Astrocyte (in vitro differentiated cells and primary cell): ENCODE measurements at regions not wholly inside any gene's neighbourhood (a gene's known extent, or its start where the extent isn't known, plus 50 kb on each side); places are given as distances from the start of the nearest gene placed in this dataset.

ENCODE experiments used
- EZH2 ChIP-seq: IDR thresholded peaks from 2 replicates; pipeline ENCODE4 v1.6.1; 2012; ENCODE audit warnings: mild to moderate bottlenecking, low read length, inconsistent platforms; ENCODE audit not compliant: insufficient read depth
- TF ChIP-seq, protein P1 (sequence below): IDR thresholded peaks from 2 replicates; pipeline ENCODE4 v1.5.1; 2011; ENCODE audit warnings: low read depth, mild to moderate bottlenecking, inconsistent platforms, low read length, moderate library complexity; ENCODE audit not compliant: insufficient read depth

DNA sequence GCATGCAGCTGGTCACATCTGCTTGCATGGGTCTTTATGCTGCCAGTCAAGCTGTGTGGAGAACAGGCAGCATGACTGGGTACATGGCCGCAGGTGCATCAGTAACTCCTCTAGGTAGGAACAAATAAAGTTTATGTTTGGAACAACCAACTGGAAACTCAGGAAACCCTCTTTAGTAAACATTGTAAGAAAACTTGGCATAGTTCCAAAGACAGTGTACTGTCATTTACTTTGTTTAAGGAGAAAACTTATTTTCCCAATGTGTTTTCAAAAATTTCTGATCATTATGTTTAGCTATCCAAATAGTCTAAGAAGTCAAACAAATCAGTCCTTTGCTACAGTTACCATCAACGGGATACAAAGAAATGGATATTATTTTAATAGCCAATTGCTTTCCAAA lies 386.0 kb downstream of the CHSY3 start:
- TF ChIP-seq, protein P1, sequence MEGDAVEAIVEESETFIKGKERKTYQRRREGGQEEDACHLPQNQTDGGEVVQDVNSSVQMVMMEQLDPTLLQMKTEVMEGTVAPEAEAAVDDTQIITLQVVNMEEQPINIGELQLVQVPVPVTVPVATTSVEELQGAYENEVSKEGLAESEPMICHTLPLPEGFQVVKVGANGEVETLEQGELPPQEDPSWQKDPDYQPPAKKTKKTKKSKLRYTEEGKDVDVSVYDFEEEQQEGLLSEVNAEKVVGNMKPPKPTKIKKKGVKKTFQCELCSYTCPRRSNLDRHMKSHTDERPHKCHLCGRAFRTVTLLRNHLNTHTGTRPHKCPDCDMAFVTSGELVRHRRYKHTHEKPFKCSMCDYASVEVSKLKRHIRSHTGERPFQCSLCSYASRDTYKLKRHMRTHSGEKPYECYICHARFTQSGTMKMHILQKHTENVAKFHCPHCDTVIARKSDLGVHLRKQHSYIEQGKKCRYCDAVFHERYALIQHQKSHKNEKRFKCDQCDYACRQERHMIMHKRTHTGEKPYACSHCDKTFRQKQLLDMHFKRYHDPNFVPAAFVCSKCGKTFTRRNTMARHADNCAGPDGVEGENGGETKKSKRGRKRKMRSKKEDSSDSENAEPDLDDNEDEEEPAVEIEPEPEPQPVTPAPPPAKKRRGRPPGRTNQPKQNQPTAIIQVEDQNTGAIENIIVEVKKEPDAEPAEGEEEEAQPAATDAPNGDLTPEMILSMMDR, result no peak
- no peak for TF ChIP-seq EZH2
